Tibial nerve (tissue), 4 donors: ENCODE measurements at regions not wholly inside any gene's neighbourhood (a gene's known extent, or its start where the extent isn't known, plus 50 kb on each side); places are given as distances from the start of the nearest gene placed in this dataset.
"Not testable (repeated sequence)": the region's sequence is repeated elsewhere in the genome, so short reads cannot be mapped to it uniquely, and the experiment has no call there.

ENCODE experiments used
- EP300 ChIP-seq, 2 donors: sonication (generic); formaldehyde crosslinking; IDR thresholded peaks; one replicate each; pipeline ENCODE4 v1.6.1; 2017; ENCODE audit warnings: antibody characterized with exemption in 2 of 2, mild to moderate bottlenecking in 1 of 2
- POLR2A ChIP-seq, 2 donors: fragments of 450-650 bp; IDR thresholded peaks; one replicate each; pipeline ENCODE4 v1.6.1; 2017; ENCODE audit warnings: antibody characterized with exemption in 2 of 2, mild to moderate bottlenecking in 2 of 2, moderate library complexity in 2 of 2
- TF ChIP-seq, protein P1 (sequence below), 5 experiments: fragments of 200-600 bp in 3 of 5; fragments of 450-650 bp in 2 of 5; sonication (generic) in 3 of 5; IDR thresholded peaks; one replicate each; pipeline ENCODE4 v1.5.1; 2016 to 2019; ENCODE audit warnings: antibody characterized with exemption in 5 of 5, mild to moderate bottlenecking in 3 of 5, moderate library complexity in 2 of 5

DNA sequence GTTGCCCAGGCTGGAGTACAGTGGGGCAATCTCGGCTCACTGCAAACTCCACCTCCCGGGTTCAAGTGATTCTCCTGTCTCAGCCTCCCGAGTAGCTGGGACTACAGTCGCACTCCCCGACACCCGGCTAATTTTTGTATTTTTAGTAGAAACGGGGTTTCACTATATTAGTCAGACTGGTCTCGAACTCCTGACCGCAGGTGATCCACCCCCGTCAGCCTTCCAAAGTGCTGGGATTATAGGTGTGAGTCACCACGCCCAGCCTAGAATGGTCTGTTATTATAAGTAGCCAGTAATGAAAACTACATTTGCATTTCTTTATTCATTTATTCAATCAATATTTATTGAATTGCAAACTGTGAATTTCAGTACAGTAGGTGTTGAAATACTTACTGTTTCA lies 72.6 kb upstream of the ABCA1 start:
- not testable (repeated sequence) for TF ChIP-seq POLR2A, EP300 (IDR thresholded peaks at IDR 0.05)
- TF ChIP-seq, protein P1, sequence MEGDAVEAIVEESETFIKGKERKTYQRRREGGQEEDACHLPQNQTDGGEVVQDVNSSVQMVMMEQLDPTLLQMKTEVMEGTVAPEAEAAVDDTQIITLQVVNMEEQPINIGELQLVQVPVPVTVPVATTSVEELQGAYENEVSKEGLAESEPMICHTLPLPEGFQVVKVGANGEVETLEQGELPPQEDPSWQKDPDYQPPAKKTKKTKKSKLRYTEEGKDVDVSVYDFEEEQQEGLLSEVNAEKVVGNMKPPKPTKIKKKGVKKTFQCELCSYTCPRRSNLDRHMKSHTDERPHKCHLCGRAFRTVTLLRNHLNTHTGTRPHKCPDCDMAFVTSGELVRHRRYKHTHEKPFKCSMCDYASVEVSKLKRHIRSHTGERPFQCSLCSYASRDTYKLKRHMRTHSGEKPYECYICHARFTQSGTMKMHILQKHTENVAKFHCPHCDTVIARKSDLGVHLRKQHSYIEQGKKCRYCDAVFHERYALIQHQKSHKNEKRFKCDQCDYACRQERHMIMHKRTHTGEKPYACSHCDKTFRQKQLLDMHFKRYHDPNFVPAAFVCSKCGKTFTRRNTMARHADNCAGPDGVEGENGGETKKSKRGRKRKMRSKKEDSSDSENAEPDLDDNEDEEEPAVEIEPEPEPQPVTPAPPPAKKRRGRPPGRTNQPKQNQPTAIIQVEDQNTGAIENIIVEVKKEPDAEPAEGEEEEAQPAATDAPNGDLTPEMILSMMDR (IDR thresholded peaks at IDR 0.05) = not testable (repeated sequence)
